Mammary epithelial cell (primary cell): ENCODE measurements at regions not wholly inside any gene's neighbourhood (a gene's known extent, or its start where the extent isn't known, plus 50 kb on each side); places are given as distances from the start of the nearest gene placed in this dataset.

Experiments
- EZH2 ChIP-seq: IDR thresholded peaks from 2 replicates; pipeline ENCODE4 v1.6.1; 2012; ENCODE audit warnings: low read length, inconsistent platforms, borderline replicate concordance
- TF ChIP-seq, protein P1 (sequence below), 2 donors: IDR thresholded peaks in 1 of 2; conservative IDR thresholded peaks in 1 of 2; 2 replicates each; pipeline ENCODE4 v1.5.1; 2011 to 2012; ENCODE audit warnings: inconsistent platforms in 2 of 2, low read length in 2 of 2, mild to moderate bottlenecking in 2 of 2, control low read depth in 1 of 2, low read depth in 1 of 2; ENCODE audit not compliant: insufficient read depth in 1 of 2; ENCODE audit errors: extremely low read depth in 1 of 2

DNA sequence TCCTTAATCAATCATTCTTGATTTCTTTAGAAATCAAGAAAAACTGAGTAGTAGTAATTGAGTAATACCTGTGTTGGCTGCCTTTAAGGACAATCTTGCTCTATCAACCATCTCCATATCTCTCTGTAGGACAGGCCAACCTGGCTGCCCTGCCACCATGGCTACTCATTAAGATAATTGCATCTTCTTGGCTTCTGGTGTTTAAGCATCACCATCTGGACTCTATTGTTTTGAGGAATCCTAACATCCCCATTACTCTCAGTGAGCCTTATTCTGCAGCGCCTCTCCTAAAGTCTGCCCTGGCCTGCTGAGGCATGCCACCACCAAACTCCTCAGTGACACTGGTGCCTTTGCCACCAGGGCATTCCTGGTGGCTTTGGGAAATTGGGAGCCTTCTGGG lies 442.6 kb upstream of the ZNF507 start:
- TF ChIP-seq, protein P1, sequence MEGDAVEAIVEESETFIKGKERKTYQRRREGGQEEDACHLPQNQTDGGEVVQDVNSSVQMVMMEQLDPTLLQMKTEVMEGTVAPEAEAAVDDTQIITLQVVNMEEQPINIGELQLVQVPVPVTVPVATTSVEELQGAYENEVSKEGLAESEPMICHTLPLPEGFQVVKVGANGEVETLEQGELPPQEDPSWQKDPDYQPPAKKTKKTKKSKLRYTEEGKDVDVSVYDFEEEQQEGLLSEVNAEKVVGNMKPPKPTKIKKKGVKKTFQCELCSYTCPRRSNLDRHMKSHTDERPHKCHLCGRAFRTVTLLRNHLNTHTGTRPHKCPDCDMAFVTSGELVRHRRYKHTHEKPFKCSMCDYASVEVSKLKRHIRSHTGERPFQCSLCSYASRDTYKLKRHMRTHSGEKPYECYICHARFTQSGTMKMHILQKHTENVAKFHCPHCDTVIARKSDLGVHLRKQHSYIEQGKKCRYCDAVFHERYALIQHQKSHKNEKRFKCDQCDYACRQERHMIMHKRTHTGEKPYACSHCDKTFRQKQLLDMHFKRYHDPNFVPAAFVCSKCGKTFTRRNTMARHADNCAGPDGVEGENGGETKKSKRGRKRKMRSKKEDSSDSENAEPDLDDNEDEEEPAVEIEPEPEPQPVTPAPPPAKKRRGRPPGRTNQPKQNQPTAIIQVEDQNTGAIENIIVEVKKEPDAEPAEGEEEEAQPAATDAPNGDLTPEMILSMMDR (conservative IDR thresholded peaks at IDR 0.05 in 1 of 2, IDR thresholded peaks at IDR 0.05 in 1 of 2; ENCODE audit: extremely low read depth in 1 of 2, insufficient read depth in 1 of 2, low read depth in 1 of 2, low read length in 2 of 2) = no peak
- no peak for TF ChIP-seq EZH2
